ENCODE measurements at regions not wholly inside any gene's neighbourhood (a gene's known extent, or its start where the extent isn't known, plus 50 kb on each side); places are given as distances from the start of the nearest gene placed in this dataset.

- H3K36me3 ChIP-seq (replicated peaks in 1 of 2; ENCODE audit: control insufficient read depth in 1 of 2, insufficient read depth in 2 of 2, low read length in 2 of 2): no peaks in the 10 kb centered on the region
- Mint-ChIP-seq H3K27ac (no peak overlapping the region), H3K27me3 (ENCODE audit: low read depth in 3 of 3) (peaks cover 0 to 5% (median 0%) of the 10 kb centered on the region in 3 donors), H3K9me3 (peaks cover 0 to 1% (median 0%) of the 10 kb centered on the region in 7 donors), H3K4me1 (peaks cover 8% of the 10 kb centered on the region), H3K4me3 (no peak overlapping the region), H3K36me3 (no peaks in the 10 kb centered on the region)
- H3K4me2 ChIP-seq (replicated peaks; ENCODE audit: extremely low read depth, low read length, poor library complexity, severe bottlenecking): no peak overlapping the region
- no peaks in the 10 kb centered on the region for H3K79me2 ChIP-seq (ENCODE audit: insufficient read depth, low read length)
- DNase-seq: no peak
- no peaks in the 10 kb centered on the region for H3K27me3 ChIP-seq (ENCODE audit: control insufficient read depth in 2 of 2, insufficient read depth in 2 of 2, low read length in 2 of 2)
- TF ChIP-seq CTCF (IDR thresholded peaks at IDR 0.05): no peak
- H4K20me1 ChIP-seq (ENCODE audit: insufficient read depth, low read length): no peaks in the 10 kb centered on the region
- H3K9ac ChIP-seq (ENCODE audit: insufficient read depth, low read length, poor library complexity, severe bottlenecking): no peak overlapping the region
- no peak overlapping the region for H2AFZ ChIP-seq (ENCODE audit: insufficient read depth, low read depth, low read length, poor library complexity, severe bottlenecking)
- peaks cover 4 to 6% of the 10 kb centered on the region in 2 donors for H3K4me1 ChIP-seq (ENCODE audit: control insufficient read depth in 1 of 2, insufficient read depth in 2 of 2, low read length in 2 of 2)
- H3K9me3 ChIP-seq (replicated peaks in 1 of 2; ENCODE audit: control insufficient read depth in 1 of 2, insufficient read depth in 1 of 2, low read length in 2 of 2): no peaks in the 10 kb centered on the region
- intact Hi-C loops (cut with micrococcal nuclease): no loop called here
- H3K4me3 ChIP-seq (replicated peaks in 1 of 3; ENCODE audit: low read depth in 2 of 3, low read length in 3 of 3): no peak overlapping the region
- no peak overlapping the region for H3K27ac ChIP-seq (ENCODE audit: low read depth in 1 of 2, low read length in 2 of 2)
- WGBS (ENCODE audit: insufficient coverage): 86% methylated on average over 2 of the region's 3 CpGs
Measured at GRCh38 chr11:35879361-35879760, 64.5 kb upstream of the LDLRAD3 start.

- Histone ChIP-seq H3K27ac (ENCODE audit: low read depth in 1 of 2, low read length in 2 of 2) (no peak overlapping the region), H3K4me2 (replicated peaks; ENCODE audit: extremely low read depth, low read length, poor library complexity, severe bottlenecking) (no peak overlapping the region), H3K9me3 (replicated peaks in 1 of 2; ENCODE audit: control insufficient read depth in 1 of 2, insufficient read depth in 1 of 2, low read length in 2 of 2) (no peaks in the 10 kb centered on the region), H3K36me3 (replicated peaks in 1 of 2; ENCODE audit: control insufficient read depth in 1 of 2, insufficient read depth in 2 of 2, low read length in 2 of 2) (no peaks in the 10 kb centered on the region), H3K4me3 (replicated peaks in 1 of 3; ENCODE audit: low read depth in 2 of 3, low read length in 3 of 3) (no peak overlapping the region), H3K4me1 (ENCODE audit: control insufficient read depth in 1 of 2, insufficient read depth in 2 of 2, low read length in 2 of 2) (no peaks in the 10 kb centered on the region), H3K79me2 (ENCODE audit: insufficient read depth, low read length) (no peaks in the 10 kb centered on the region), H2AFZ (ENCODE audit: insufficient read depth, low read depth, low read length, poor library complexity, severe bottlenecking) (no peak overlapping the region), H3K9ac (ENCODE audit: insufficient read depth, low read length, poor library complexity, severe bottlenecking) (no peak overlapping the region), H3K27me3 (ENCODE audit: control insufficient read depth in 2 of 2, insufficient read depth in 2 of 2, low read length in 2 of 2) (no peaks in the 10 kb centered on the region), H4K20me1 (ENCODE audit: insufficient read depth, low read length) (no peaks in the 10 kb centered on the region)
- Mint-ChIP-seq H3K4me3 (no peak overlapping the region), H3K4me1 (no peaks in the 10 kb centered on the region), H3K27ac (no peak overlapping the region), H3K27me3 (ENCODE audit: low read depth in 3 of 3) (peaks cover 2 to 6% (median 6%) of the 10 kb centered on the region in 3 donors), H3K9me3 (no peaks in the 10 kb centered on the region), H3K36me3 (no peaks in the 10 kb centered on the region)
- intact Hi-C loops (cut with micrococcal nuclease): no loop called here
- TF ChIP-seq CTCF (IDR thresholded peaks at IDR 0.05): no peak
- no CpG with 5 or more reads among the region's 2 CpGs for WGBS (ENCODE audit: insufficient coverage)
- no peak for DNase-seq
Measured at GRCh38 chr11:35886759-35887158, 57.1 kb upstream of the LDLRAD3 start.
